K562 (cell line): ENCODE measurements at regions not wholly inside any gene's neighbourhood (a gene's known extent, or its start where the extent isn't known, plus 50 kb on each side); places are given as distances from the start of the nearest gene placed in this dataset.

ENCODE experiments used
- ATAC-seq: fragments of 200-7000 bp; cut with Tn5 transposase; 3 replicates; pipeline ENCODE4 v1.9.1; 2020; ENCODE audit warnings: moderate library complexity
- BruUV-seq: library from RNA; stranded (reverse); fragments of 400-500 nt; replicated peaks from 2 replicates; lab custom pipeline; 2021; lab: Mats Ljungman, UMichigan
- CTCF ChIA-PET: fragments of 300-600 bp; formaldehyde crosslinking; extraction: SDS; loops from one replicate; lab custom pipeline; 2021; ENCODE audit warnings: low intra/inter-chr PET ratio; lab: Yijun Ruan, JAX
- POLR2A ChIA-PET: fragments of 300-600, 350-650 bp; sonication (Branson Sonifier 250); formaldehyde crosslinking; extraction: SDS; loops from one replicate; lab custom pipeline; 2021; ENCODE audit warnings: antibody characterized with exemption, inconsistent platforms; lab: Yijun Ruan, JAX
- DNase-seq, 4 experiments: peaks; one replicate each; pipeline versions ENCODE4 v3.0.0 to v3.0.0-alpha.2; 2011 to 2018; ENCODE audit warnings: low spot score in 3 of 4, mixed read lengths in 3 of 4; ENCODE audit errors: extremely low read depth in 1 of 4
- FAIRE-seq: peaks from 2 replicates; lab custom pipeline; 2011; peaks lifted over from hg19 to GRCh38; lab: Jason Lieb, UNC
- H2AFZ ChIP-seq: 2 replicates; pipeline ENCODE4 v1.6.0; 2011; ENCODE audit warnings: low read depth, low read length, control low read depth, inconsistent platforms
- H3K27ac ChIP-seq: fragments of 200-600 bp; 3 replicates; pipeline ENCODE4 v1.8.0; 2011; ENCODE audit warnings: low read depth, mild to moderate bottlenecking, control low read depth, inconsistent platforms, low read length, moderate library complexity, mixed read lengths; ENCODE audit errors: extremely low read depth
- H3K27me3 ChIP-seq, 2 experiments: fragments of 300-600 bp in 1 of 2; 2 replicates in 1 of 2; 3 replicates in 1 of 2; pipeline versions ENCODE4 v1.6.0 to v1.8.0; 2011; ENCODE audit warnings: inconsistent platforms in 2 of 2, low read length in 2 of 2, mild to moderate bottlenecking in 1 of 2, mixed read lengths in 1 of 2, moderate library complexity in 1 of 2; ENCODE audit not compliant: control insufficient read depth in 2 of 2, insufficient read depth in 2 of 2
- H3K36me3 ChIP-seq: fragments of 300-600 bp; 3 replicates; pipeline ENCODE4 v1.8.0; 2011; ENCODE audit warnings: mild to moderate bottlenecking, low read length, inconsistent platforms; ENCODE audit not compliant: control insufficient read depth, insufficient read depth
- H3K4me1 ChIP-seq, 2 experiments: fragments of 200-600 bp in 1 of 2; replicated peaks in 1 of 2; 2 replicates in 1 of 2; 3 replicates in 1 of 2; pipeline versions ENCODE4 v1.5.1 to v1.8.0; 2011; ENCODE audit warnings: inconsistent platforms in 2 of 2, low read length in 2 of 2, mild to moderate bottlenecking in 1 of 2, mixed read lengths in 1 of 2, moderate library complexity in 1 of 2; ENCODE audit not compliant: control insufficient read depth in 2 of 2, insufficient read depth in 2 of 2
- H3K4me2 ChIP-seq: 2 replicates; pipeline ENCODE4 v1.6.1; 2011; ENCODE audit warnings: low read length, control low read depth, inconsistent platforms, mixed read lengths; ENCODE audit not compliant: insufficient read depth
- H3K4me3 ChIP-seq: fragments of 200-600 bp; sonication (generic), shearing (Covaris generic); 2 replicates; pipeline ENCODE4 v1.5.1; 2016; ENCODE audit warnings: control low read depth, inconsistent platforms
- H3K79me2 ChIP-seq: fragments of 200-600 bp; 3 replicates; pipeline ENCODE4 v1.8.0; 2011; ENCODE audit warnings: low read length, inconsistent platforms; ENCODE audit not compliant: control insufficient read depth, insufficient read depth
- H3K9ac ChIP-seq, 2 experiments: 2 replicates each; pipeline versions ENCODE4 v1.6.0 to v1.6.1; 2011; ENCODE audit warnings: low read depth in 2 of 2, low read length in 2 of 2, control low read depth in 1 of 2, inconsistent platforms in 1 of 2, mild to moderate bottlenecking in 1 of 2, mixed read lengths in 1 of 2; ENCODE audit not compliant: insufficient read depth in 1 of 2
- H3K9me1 ChIP-seq: one replicate; pipeline ENCODE4 v1.6.0; 2011; ENCODE audit warnings: inconsistent platforms, mild to moderate bottlenecking, low read length, moderate library complexity; ENCODE audit not compliant: control insufficient read depth, insufficient read depth
- H3K9me3 ChIP-seq: replicated peaks from 2 replicates; pipeline ENCODE4 v1.5.1; 2011; ENCODE audit warnings: low read depth, low read length, inconsistent platforms; ENCODE audit not compliant: control insufficient read depth, insufficient read depth
- H4K20me1 ChIP-seq: replicated peaks from 2 replicates; pipeline ENCODE4 v1.6.1; 2011; ENCODE audit warnings: low read length, inconsistent platforms, mixed read lengths; ENCODE audit not compliant: control insufficient read depth, insufficient read depth
- GATAD2A ChIP-seq: fragments of 450-650 bp; IDR thresholded peaks from 2 replicates; pipeline ENCODE4 v1.6.1; 2017
- JUN ChIP-seq, 2 experiments: sonication (generic) in 1 of 2; formaldehyde crosslinking in 1 of 2; IDR thresholded peaks; 2 replicates each; pipeline versions ENCODE4 v1.6.1 to v1.8.0; 2012 to 2022; ENCODE audit warnings: borderline replicate concordance in 2 of 2, mild to moderate bottlenecking in 2 of 2, improper control_type of control experiment in 1 of 2, low read depth in 1 of 2, low read length in 1 of 2, missing genetic modification reagents in 1 of 2
- NCOA4 ChIP-seq: fragments of 450-650 bp; IDR thresholded peaks from 2 replicates; pipeline ENCODE4 v1.6.1; 2018; ENCODE audit warnings: mild to moderate bottlenecking; ENCODE audit not compliant: partially characterized antibody
- NFIX ChIP-seq: fragments of 250-450 bp; sonication (Bioruptor Pico); IDR thresholded peaks from 2 replicates; pipeline ENCODE4 v1.4.0; 2020; ENCODE audit warnings: low read depth, mild to moderate bottlenecking, moderate library complexity
- NKRF ChIP-seq: fragments of 450-650 bp; IDR thresholded peaks from 2 replicates; pipeline ENCODE4 v1.6.1; 2016; ENCODE audit warnings: borderline replicate concordance
- PYGO2 ChIP-seq: fragments of 450-650 bp; IDR thresholded peaks from 2 replicates; pipeline ENCODE4 v1.6.1; 2016; ENCODE audit warnings: mild to moderate bottlenecking, missing genetic modification characterization, moderate library complexity, missing compliant biosample characterization
- RFX7 ChIP-seq: fragments of 250-450 bp; sonication (Bioruptor Pico); IDR thresholded peaks from 2 replicates; pipeline ENCODE4 v1.5.1; 2021; ENCODE audit warnings: mild to moderate bottlenecking
- SNRNP70 ChIP-seq: fragments of 200-400 bp; formaldehyde crosslinking; optimal IDR thresholded peaks from 2 replicates; pipeline ENCODE3; 2017; ENCODE audit warnings: low read depth, low read length
- TFAP4 ChIP-seq: sonication (generic); formaldehyde crosslinking; IDR thresholded peaks from 2 replicates; pipeline ENCODE4 v1.8.0; 2022; ENCODE audit warnings: missing genetic modification reagents, mild to moderate bottlenecking, moderate library complexity, borderline replicate concordance
- ZNF146 ChIP-seq: IDR thresholded peaks from one replicate; pipeline ENCODE4 v1.6.1; 2018; ENCODE audit warnings: missing compliant biosample characterization; ENCODE audit not compliant: unreplicated experiment
- ZNF212 ChIP-seq: fragments of 450-650 bp; formaldehyde crosslinking; IDR thresholded peaks from 2 replicates; pipeline ENCODE4 v1.4.0; 2020; ENCODE audit warnings: mild to moderate bottlenecking
- ZNF561 ChIP-seq: fragments of 450-650 bp; formaldehyde crosslinking; conservative IDR thresholded peaks from 2 replicates; pipeline ENCODE4 v1.4.0; 2020; ENCODE audit warnings: mild to moderate bottlenecking, moderate library complexity
- ZNF695 ChIP-seq: fragments of 450-650 bp; formaldehyde crosslinking; IDR thresholded peaks from 2 replicates; pipeline ENCODE4 v1.4.0; 2020; ENCODE audit warnings: mild to moderate bottlenecking, moderate library complexity
- ZNF75A ChIP-seq: fragments of 450-650 bp; formaldehyde crosslinking; IDR thresholded peaks from 2 replicates; pipeline ENCODE4 v1.4.0; 2020; ENCODE audit warnings: mild to moderate bottlenecking
- ZNF77 ChIP-seq: fragments of 250-450 bp; sonication (Bioruptor Pico); IDR thresholded peaks from 2 replicates; pipeline ENCODE4 v1.5.0; 2020
- WGBS: fragments of 100-300 bp; shearing (Covaris generic); methylation state at CpG from one replicate; pipeline ENCODE4 v1.1.6; 2016; ENCODE audit warnings: low coverage, mixed read lengths; ENCODE audit not compliant: insufficient coverage; ENCODE audit errors: missing lambda C conversion rate; 5-methylcytosine and 5-hydroxymethylcytosine counted together
- in situ Hi-C: fragments of 300-500 bp; cut with MboI; formaldehyde crosslinking; loops from 4 replicates; pipeline ENCODE4 v1.15.0; 2018; ENCODE audit warnings: inconsistent platforms, mixed read lengths
- intact Hi-C: fragments of 100-400 bp; cut with micrococcal nuclease; formaldehyde crosslinking; loops from 2 replicates; pipeline ENCODE4 v1.14.2; 2022

- Histone ChIP-seq H3K4me1 (no peaks in the 10 kb centered on the region), H3K9me3 (no peaks in the 10 kb centered on the region), H3K79me2 (no peaks in the 10 kb centered on the region), H4K20me1 (no peaks in the 10 kb centered on the region), H2AFZ (no peak overlapping the region), H3K4me2 (no peak overlapping the region), H3K9me1 (no peaks in the 10 kb centered on the region), H3K27ac (no peak overlapping the region), H3K4me3 (no peak overlapping the region), H3K27me3 (no peaks in the 10 kb centered on the region), H3K9ac (no peak overlapping the region), H3K36me3 (no peaks in the 10 kb centered on the region)
- in situ Hi-C loops (no loop called here), intact Hi-C loops (no loop called here)
- WGBS = 8% methylated on average over 1 of the region's 1 CpG
- ATAC-seq (no peak), FAIRE-seq (no peak), DNase-seq (no peak)
- no TSS peak for BruUV-seq
- ChIA-PET POLR2A (no interaction called here), CTCF (no interaction called here)
- TF ChIP-seq ZNF146 (no peak), ZNF212 (CRISPR knock-in tag) (no peak), NCOA4 (no peak), NFIX (CRISPR knock-in tag) (no peak), PYGO2 (no peak), ZNF561 (CRISPR knock-in tag) (no peak), SNRNP70 (no peak), GATAD2A (no peak), ZNF695 (no peak), JUN (IDR thresholded peaks at IDR 0.05; ENCODE audit: borderline replicate concordance, low read depth, low read length) (no peak), JUN (CRISPR knock-in tag; IDR thresholded peaks at IDR 0.05; ENCODE audit: borderline replicate concordance) (no peak), RFX7 (CRISPR knock-in tag) (no peak), TFAP4 (CRISPR knock-in tag) (no peak), ZNF77 (no peak), NKRF (no peak), ZNF75A (no peak)
Observed at GRCh38 chr5:89471541-89471940, 588.6 kb upstream of the MEF2C start.
